Mesenchymal stem cell (in vitro differentiated cells and primary cell): ENCODE measurements at regions not wholly inside any gene's neighbourhood (a gene's known extent, or its start where the extent isn't known, plus 50 kb on each side); places are given as distances from the start of the nearest gene placed in this dataset.

Experiments
- DNase-seq: peaks from one replicate; pipeline ENCODE4 v3.0.0-alpha.2; 2013
- H2AFZ ChIP-seq: one replicate; pipeline ENCODE4 v1.6.1; 2013; ENCODE audit warnings: low read depth, mild to moderate bottlenecking, control low read depth, inconsistent platforms, low read length, moderate library complexity
- H2AK5ac ChIP-seq: 2 replicates; pipeline ENCODE4 v1.6.1; 2013; ENCODE audit warnings: low read length, moderate library complexity, mild to moderate bottlenecking, inconsistent platforms; ENCODE audit not compliant: severe bottlenecking
- H2BK120ac ChIP-seq: one replicate; pipeline ENCODE4 v1.6.1; 2013; ENCODE audit warnings: low read depth, mild to moderate bottlenecking, inconsistent platforms, low read length, moderate library complexity
- H2BK12ac ChIP-seq, 2 experiments: one replicate each; pipeline ENCODE4 v1.6.1; 2013; ENCODE audit warnings: inconsistent platforms in 2 of 2, low read length in 2 of 2, mild to moderate bottlenecking in 2 of 2, moderate library complexity in 2 of 2, control low read depth in 1 of 2
- H2BK15ac ChIP-seq: one replicate; pipeline ENCODE4 v1.6.1; 2013; ENCODE audit warnings: mild to moderate bottlenecking, low read depth, inconsistent platforms; ENCODE audit not compliant: poor library complexity, severe bottlenecking
- H2BK5ac ChIP-seq: 2 replicates; pipeline ENCODE4 v1.6.1; 2013; ENCODE audit warnings: low read depth, mild to moderate bottlenecking, low read length, control low read depth, inconsistent platforms; ENCODE audit not compliant: poor library complexity, severe bottlenecking
- H3K14ac ChIP-seq, 2 experiments: one replicate each; pipeline ENCODE4 v1.6.1; 2013; ENCODE audit warnings: inconsistent platforms in 2 of 2, low read length in 2 of 2, control low read depth in 1 of 2, mild to moderate bottlenecking in 1 of 2, moderate library complexity in 1 of 2
- H3K18ac ChIP-seq, 2 experiments: one replicate each; pipeline ENCODE4 v1.6.1; 2013; ENCODE audit warnings: inconsistent platforms in 2 of 2, low read length in 2 of 2, control low read depth in 1 of 2, low read depth in 1 of 2, mild to moderate bottlenecking in 1 of 2
- H3K23ac ChIP-seq, 2 experiments: one replicate each; pipeline ENCODE4 v1.6.1; 2013; ENCODE audit warnings: inconsistent platforms in 2 of 2, low read length in 2 of 2, mild to moderate bottlenecking in 2 of 2, moderate library complexity in 2 of 2, control low read depth in 1 of 2
- H3K27ac ChIP-seq: 2 replicates; pipeline ENCODE4 v1.5.1; 2013; ENCODE audit warnings: mild to moderate bottlenecking, moderate library complexity, low read length, control low read depth, inconsistent platforms; ENCODE audit not compliant: poor library complexity, severe bottlenecking
- H3K27me3 ChIP-seq, 2 experiments: 2 replicates each; pipeline versions ENCODE4 v1.6.1 to v1.7.0; 2013; ENCODE audit warnings: low read length in 2 of 2, mild to moderate bottlenecking in 2 of 2, moderate library complexity in 2 of 2, control low read depth in 1 of 2, inconsistent platforms in 1 of 2; ENCODE audit not compliant: control insufficient read depth in 1 of 2, insufficient read depth in 1 of 2
- H3K36me3 ChIP-seq, 2 experiments: 2 replicates each; pipeline versions ENCODE4 v1.6.1 to v1.7.0; 2013; ENCODE audit warnings: low read length in 2 of 2, control low read depth in 1 of 2, inconsistent platforms in 1 of 2, low read depth in 1 of 2, mild to moderate bottlenecking in 1 of 2; ENCODE audit not compliant: insufficient read depth in 2 of 2, control insufficient read depth in 1 of 2
- H3K4ac ChIP-seq, 2 experiments: one replicate each; pipeline ENCODE4 v1.6.1; 2013; ENCODE audit warnings: inconsistent platforms in 2 of 2, low read length in 2 of 2, mild to moderate bottlenecking in 2 of 2, moderate library complexity in 2 of 2, control low read depth in 1 of 2, low read depth in 1 of 2
- H3K4me1 ChIP-seq: 2 replicates; pipeline ENCODE4 v1.6.1; 2013; ENCODE audit warnings: low read depth, low read length, control low read depth; ENCODE audit not compliant: control insufficient read depth, insufficient read depth
- H3K4me2 ChIP-seq: 2 replicates; pipeline ENCODE4 v1.6.1; 2013; ENCODE audit warnings: low read length, mild to moderate bottlenecking, inconsistent platforms; ENCODE audit not compliant: poor library complexity, severe bottlenecking
- H3K4me3 ChIP-seq, 2 experiments: 2 replicates each; pipeline versions ENCODE4 v1.5.1 to v1.7.0; 2013; ENCODE audit warnings: low read length in 2 of 2, mild to moderate bottlenecking in 2 of 2, control low read depth in 1 of 2, low read depth in 1 of 2; ENCODE audit not compliant: insufficient read depth in 1 of 2
- H3K79me1 ChIP-seq: replicated peaks from 2 replicates; pipeline ENCODE4 v1.6.1; 2013; ENCODE audit warnings: mild to moderate bottlenecking, control low read depth, low read length, inconsistent platforms; ENCODE audit not compliant: poor library complexity, severe bottlenecking
- H3K9ac ChIP-seq: 2 replicates; pipeline ENCODE4 v1.7.0; 2013; ENCODE audit warnings: mild to moderate bottlenecking, low read length, moderate library complexity
- H3K9me3 ChIP-seq: 2 replicates; pipeline ENCODE4 v1.7.0; 2013; ENCODE audit warnings: mild to moderate bottlenecking, low read length; ENCODE audit not compliant: control insufficient read depth
- H4K8ac ChIP-seq: one replicate; pipeline ENCODE4 v1.6.1; 2013; ENCODE audit warnings: inconsistent platforms, mild to moderate bottlenecking, low read length, moderate library complexity
- H4K91ac ChIP-seq: one replicate; pipeline ENCODE4 v1.6.1; 2013; ENCODE audit warnings: mild to moderate bottlenecking, low read length, inconsistent platforms
- WGBS: methylation state at CpG from one replicate; pipeline ENCODE4 v1.1.7; 2013; ENCODE audit warnings: mixed read lengths; 5-methylcytosine and 5-hydroxymethylcytosine counted together

DNA sequence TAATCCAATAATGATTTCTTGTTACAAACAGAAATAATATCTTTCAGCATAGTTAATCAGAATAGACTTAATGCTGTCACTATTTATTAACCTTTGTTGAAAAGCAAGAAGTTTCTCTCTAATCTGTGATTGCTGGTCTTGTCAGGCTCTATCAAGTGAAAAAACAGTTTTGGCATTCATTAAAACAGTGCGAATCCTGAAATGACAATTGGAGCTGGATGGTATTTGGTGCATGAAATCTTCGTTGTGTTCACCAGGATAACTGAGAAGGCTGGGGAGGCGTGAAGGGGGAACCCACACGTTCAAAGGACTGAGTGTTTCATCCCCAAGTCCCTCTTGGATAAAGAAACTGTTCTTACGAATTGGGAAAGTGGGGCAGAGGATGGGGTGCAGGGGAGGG, 190.2 kb upstream of the MYL2 start:
- H2AFZ ChIP-seq: no peak overlapping the region
- H2BK120ac ChIP-seq: no peak overlapping the region
- no peaks in the 10 kb centered on the region for H3K79me1 ChIP-seq
- no peak overlapping the region for H3K23ac ChIP-seq
- no peak overlapping the region for H3K27ac ChIP-seq
- no peak overlapping the region for H3K4ac ChIP-seq
- no peak overlapping the region for H2BK5ac ChIP-seq
- no peak for DNase-seq
- H3K4me2 ChIP-seq: no peak overlapping the region
- no peak overlapping the region for H3K4me3 ChIP-seq
- no peak overlapping the region for H4K91ac ChIP-seq
- H3K36me3 ChIP-seq: no peaks in the 10 kb centered on the region
- H3K18ac ChIP-seq: no peak overlapping the region
- H3K9me3 ChIP-seq: no peaks in the 10 kb centered on the region
- no peak overlapping the region for H4K8ac ChIP-seq
- H3K9ac ChIP-seq: no peak overlapping the region
- 61% methylated on average over 5 of the region's 5 CpGs for WGBS
- no peaks in the 10 kb centered on the region for H3K4me1 ChIP-seq
- H3K27me3 ChIP-seq: peaks cover 0 to 8% of the 10 kb centered on the region in 2 experiments
- no peak overlapping the region for H2BK15ac ChIP-seq
- no peak overlapping the region for H2BK12ac ChIP-seq
- no peak overlapping the region for H2AK5ac ChIP-seq
- no peak overlapping the region for H3K14ac ChIP-seq

GRCh38 chr12:111108726-111109125, 188.3 kb upstream of the MYL2 start:
- H3K23ac ChIP-seq: no peak overlapping the region
- no peak overlapping the region for H2BK12ac ChIP-seq
- no peak overlapping the region for H4K91ac ChIP-seq
- H3K4ac ChIP-seq: no peak overlapping the region
- 82% methylated on average over 2 of the region's 2 CpGs for WGBS
- no peak overlapping the region for H4K8ac ChIP-seq
- no peaks in the 10 kb centered on the region for H3K79me1 ChIP-seq
- H3K36me3 ChIP-seq: no peaks in the 10 kb centered on the region
- no peak overlapping the region for H3K4me3 ChIP-seq
- no peak overlapping the region for H3K14ac ChIP-seq
- H2BK120ac ChIP-seq: no peak overlapping the region
- peaks cover 6 to 17% of the 10 kb centered on the region in 2 experiments for H3K27me3 ChIP-seq
- no peak overlapping the region for H3K9ac ChIP-seq
- no peak overlapping the region for H3K4me2 ChIP-seq
- H2BK5ac ChIP-seq: no peak overlapping the region
- no peaks in the 10 kb centered on the region for H3K4me1 ChIP-seq
- no peak overlapping the region for H2BK15ac ChIP-seq
- H2AFZ ChIP-seq: no peak overlapping the region
- H3K9me3 ChIP-seq: no peaks in the 10 kb centered on the region
- no peak overlapping the region for H3K27ac ChIP-seq
- H3K18ac ChIP-seq: no peak overlapping the region
- H2AK5ac ChIP-seq: no peak overlapping the region
- DNase-seq: no peak

DNA sequence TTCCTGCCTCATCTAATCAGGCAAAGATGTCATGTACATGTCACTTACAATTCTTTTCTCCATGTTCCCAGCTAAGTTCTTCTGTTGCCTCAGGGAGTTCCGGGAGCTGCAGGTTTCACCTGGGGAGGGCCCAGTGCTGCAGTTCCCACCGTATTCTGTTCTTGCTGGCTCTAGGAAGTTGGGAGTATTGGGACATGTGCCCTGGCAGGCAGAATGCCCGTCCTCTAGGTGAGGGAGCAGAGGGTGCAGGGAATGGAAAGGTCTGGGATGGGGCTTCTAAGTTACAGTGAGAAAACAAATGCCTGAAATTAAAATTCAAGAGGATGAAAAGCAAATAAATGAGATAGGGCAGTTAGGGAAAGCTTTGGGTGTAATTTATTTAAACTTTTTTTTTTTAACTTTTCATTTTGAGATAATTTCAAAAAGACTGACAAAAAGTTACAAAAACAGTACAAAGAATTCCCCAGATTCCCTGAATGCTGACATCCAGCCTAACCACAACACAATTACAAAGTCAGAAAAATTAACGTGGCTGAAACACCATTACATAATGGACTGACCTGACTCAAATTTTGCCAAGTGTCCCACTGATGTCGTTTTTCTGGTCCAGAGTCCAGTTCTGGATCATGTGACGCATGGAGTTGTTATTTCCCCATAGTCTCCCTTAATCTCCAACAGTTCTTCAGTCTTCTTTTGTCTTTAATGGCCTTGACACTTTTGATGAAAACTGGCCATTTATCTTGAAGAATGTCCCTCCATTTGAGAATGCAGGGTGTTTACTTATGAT, 187.2 kb upstream of the MYL2 start:
- 64% methylated on average over 6 of the region's 6 CpGs for WGBS

GRCh38 chr12:111105294-111105693, 184.9 kb upstream of the MYL2 start:
- WGBS: 69% methylated on average over 4 of the region's 6 CpGs
- no peak overlapping the region for H3K27ac ChIP-seq
- H3K9ac ChIP-seq: no peak overlapping the region

More for the DNA sequence above, 187.2 kb upstream of the MYL2 start:
- Histone ChIP-seq H3K4me2 (no peak overlapping the region), H4K8ac (no peak overlapping the region), H2AFZ (no peak overlapping the region), H3K18ac (no peak overlapping the region), H3K27ac (no peak overlapping the region), H3K4me1 (no peaks in the 10 kb centered on the region), H3K79me1 (no peaks in the 10 kb centered on the region), H3K36me3 (no peaks in the 10 kb centered on the region), H3K9me3 (no peaks in the 10 kb centered on the region), H2AK5ac (no peak overlapping the region), H4K91ac (no peak overlapping the region), H2BK120ac (no peak overlapping the region), H2BK15ac (no peak overlapping the region), H3K4me3 (no peak overlapping the region), H3K27me3 (peaks cover 6 to 18% of the 10 kb centered on the region in 2 experiments), H3K4ac (no peak overlapping the region), H2BK12ac (no peak overlapping the region), H3K14ac (no peak overlapping the region), H3K23ac (no peak overlapping the region), H2BK5ac (no peak overlapping the region), H3K9ac (no peak overlapping the region)
- no peak for DNase-seq

More at GRCh38 chr12:111105294-111105693, 184.9 kb upstream of the MYL2 start:
- H3K4me1 ChIP-seq: peaks cover 1% of the 10 kb centered on the region
- H3K14ac ChIP-seq: no peak overlapping the region
- H2BK120ac ChIP-seq: no peak overlapping the region
- no peak overlapping the region for H2AFZ ChIP-seq
- no peak overlapping the region for H3K23ac ChIP-seq
- H2AK5ac ChIP-seq: no peak overlapping the region
- H3K18ac ChIP-seq: no peak overlapping the region
- no peak overlapping the region for H3K4me3 ChIP-seq
- H2BK5ac ChIP-seq: no peak overlapping the region
- no peak overlapping the region for H3K4ac ChIP-seq
- H2BK15ac ChIP-seq: no peak overlapping the region
- H3K36me3 ChIP-seq: no peaks in the 10 kb centered on the region
- H4K8ac ChIP-seq: no peak overlapping the region
- no peak overlapping the region for H2BK12ac ChIP-seq
- no peaks in the 10 kb centered on the region for H3K9me3 ChIP-seq
- H3K4me2 ChIP-seq: no peak overlapping the region
- H4K91ac ChIP-seq: no peak overlapping the region
- H3K79me1 ChIP-seq: no peaks in the 10 kb centered on the region
- no peak for DNase-seq
- H3K27me3 ChIP-seq: peaks cover 6 to 32% of the 10 kb centered on the region in 2 experiments
